ENCODE measurements at regions not wholly inside any gene's neighbourhood (a gene's known extent, or its start where the extent isn't known, plus 50 kb on each side); places are given as distances from the start of the nearest gene placed in this dataset.

GRCh38 chr4:181905708-181906107 is 337.5 kb upstream of the TENM3 start:
- no peak overlapping the region for H3K4me3 Mint-ChIP-seq
- H3K9me3 Mint-ChIP-seq: peaks cover 15% of the 10 kb centered on the region
- no peak overlapping the region for H3K27ac Mint-ChIP-seq
- peaks cover 21% of the 10 kb centered on the region for H3K36me3 Mint-ChIP-seq (ENCODE audit: low read depth)
- H3K27me3 Mint-ChIP-seq (ENCODE audit: low read depth): peaks cover 4% of the 10 kb centered on the region
- no peak for TF ChIP-seq CTCF (IDR thresholded peaks at IDR 0.05; ENCODE audit: unreplicated experiment in 3 of 3)
- H3K4me1 Mint-ChIP-seq: peaks cover 21% of the 10 kb centered on the region

- no peak for TF ChIP-seq CTCF (IDR thresholded peaks at IDR 0.05; ENCODE audit: unreplicated experiment in 3 of 3)
- Mint-ChIP-seq H3K9me3 (peaks cover 29% of the 10 kb centered on the region), H3K4me1 (peaks cover 28% of the 10 kb centered on the region), H3K4me3 (no peak overlapping the region), H3K27me3 (ENCODE audit: low read depth) (peaks cover 4% of the 10 kb centered on the region), H3K36me3 (ENCODE audit: low read depth) (peaks cover 24% of the 10 kb centered on the region), H3K27ac (no peak overlapping the region)
Observed at GRCh38 chr4:181908168-181908567, 335.0 kb upstream of the TENM3 start.

- peaks cover 18% of the 10 kb centered on the region for H3K36me3 Mint-ChIP-seq (ENCODE audit: low read depth)
- H3K27ac Mint-ChIP-seq: no peak overlapping the region
- TF ChIP-seq CTCF (IDR thresholded peaks at IDR 0.05; ENCODE audit: unreplicated experiment in 3 of 3): no peak
- H3K4me1 Mint-ChIP-seq: peaks cover 28% of the 10 kb centered on the region
- no peaks in the 10 kb centered on the region for H3K27me3 Mint-ChIP-seq (ENCODE audit: low read depth)
- peaks cover 30% of the 10 kb centered on the region for H3K9me3 Mint-ChIP-seq
- H3K4me3 Mint-ChIP-seq: no peak overlapping the region
Observed at GRCh38 chr4:181909368-181909767, 333.8 kb upstream of the TENM3 start.

GRCh38 chr4:181911420-181911819 is 331.8 kb upstream of the TENM3 start:
- no peak for TF ChIP-seq CTCF (IDR thresholded peaks at IDR 0.05; ENCODE audit: unreplicated experiment in 3 of 3)
- no peak overlapping the region for H3K4me3 Mint-ChIP-seq
- H3K27me3 Mint-ChIP-seq (ENCODE audit: low read depth): no peaks in the 10 kb centered on the region
- H3K27ac Mint-ChIP-seq: peak overlapping the region in 1 of 3 experiments; percentile 3
- H3K4me1 Mint-ChIP-seq: peaks cover 28% of the 10 kb centered on the region
- peaks cover 29% of the 10 kb centered on the region for H3K9me3 Mint-ChIP-seq
- H3K36me3 Mint-ChIP-seq (ENCODE audit: low read depth): peaks cover 6% of the 10 kb centered on the region

- Mint-ChIP-seq H3K4me3 (no peak overlapping the region), H3K27me3 (ENCODE audit: low read depth) (no peaks in the 10 kb centered on the region), H3K4me1 (no peaks in the 10 kb centered on the region), H3K36me3 (ENCODE audit: low read depth) (peaks cover 12% of the 10 kb centered on the region), H3K9me3 (peaks cover 26% of the 10 kb centered on the region), H3K27ac (no peak overlapping the region)
- no peak for TF ChIP-seq CTCF (IDR thresholded peaks at IDR 0.05; ENCODE audit: unreplicated experiment in 3 of 3)
Observed at GRCh38 chr4:181933471-181933870, 309.7 kb upstream of the TENM3 start.

GRCh38 chr4:181938631-181939030 is 304.6 kb upstream of the TENM3 start:
- Mint-ChIP-seq H3K4me1 (peaks cover 5% of the 10 kb centered on the region), H3K9me3 (no peaks in the 10 kb centered on the region), H3K4me3 (no peak overlapping the region), H3K27ac (no peak overlapping the region), H3K36me3 (ENCODE audit: low read depth) (no peaks in the 10 kb centered on the region), H3K27me3 (ENCODE audit: low read depth) (no peaks in the 10 kb centered on the region)
- TF ChIP-seq CTCF (IDR thresholded peaks at IDR 0.05; ENCODE audit: unreplicated experiment in 3 of 3): no peak
